HUES64 (cell line): ENCODE measurements at regions not wholly inside any gene's neighbourhood (a gene's known extent, or its start where the extent isn't known, plus 50 kb on each side); places are given as distances from the start of the nearest gene placed in this dataset.

Experiments used
- H3K27ac ChIP-seq: 2 replicates; pipeline ENCODE4 v1.7.0; 2013; ENCODE audit warnings: low read depth, low read length, inconsistent platforms
- H3K27me3 ChIP-seq: 2 replicates; pipeline ENCODE4 v1.6.1; 2013; ENCODE audit warnings: mild to moderate bottlenecking, low read length; ENCODE audit not compliant: insufficient read depth
- H3K36me3 ChIP-seq: 2 replicates; pipeline ENCODE4 v1.6.1; 2013; ENCODE audit warnings: mild to moderate bottlenecking, low read length; ENCODE audit not compliant: insufficient read depth
- H3K4me1 ChIP-seq: 2 replicates; pipeline ENCODE4 v1.6.1; 2013; ENCODE audit warnings: mild to moderate bottlenecking, low read length, moderate library complexity; ENCODE audit not compliant: insufficient read depth
- H3K4me3 ChIP-seq: 2 replicates; pipeline ENCODE4 v1.5.1; 2013; ENCODE audit warnings: mild to moderate bottlenecking, low read length, moderate library complexity
- H3K9ac ChIP-seq: 2 replicates; pipeline ENCODE4 v1.6.1; 2013; ENCODE audit warnings: mild to moderate bottlenecking, low read depth, low read length
- H3K9me3 ChIP-seq: 2 replicates; pipeline ENCODE4 v1.6.1; 2013; ENCODE audit warnings: low read depth, low read length; ENCODE audit not compliant: insufficient read depth
- WGBS: fragments of 150-250, 120-280 bp; methylation state at CpG from one replicate; pipeline ENCODE4 v1.1.7; 2013; ENCODE audit warnings: missing lambda C conversion rate; 5-methylcytosine and 5-hydroxymethylcytosine counted together

DNA sequence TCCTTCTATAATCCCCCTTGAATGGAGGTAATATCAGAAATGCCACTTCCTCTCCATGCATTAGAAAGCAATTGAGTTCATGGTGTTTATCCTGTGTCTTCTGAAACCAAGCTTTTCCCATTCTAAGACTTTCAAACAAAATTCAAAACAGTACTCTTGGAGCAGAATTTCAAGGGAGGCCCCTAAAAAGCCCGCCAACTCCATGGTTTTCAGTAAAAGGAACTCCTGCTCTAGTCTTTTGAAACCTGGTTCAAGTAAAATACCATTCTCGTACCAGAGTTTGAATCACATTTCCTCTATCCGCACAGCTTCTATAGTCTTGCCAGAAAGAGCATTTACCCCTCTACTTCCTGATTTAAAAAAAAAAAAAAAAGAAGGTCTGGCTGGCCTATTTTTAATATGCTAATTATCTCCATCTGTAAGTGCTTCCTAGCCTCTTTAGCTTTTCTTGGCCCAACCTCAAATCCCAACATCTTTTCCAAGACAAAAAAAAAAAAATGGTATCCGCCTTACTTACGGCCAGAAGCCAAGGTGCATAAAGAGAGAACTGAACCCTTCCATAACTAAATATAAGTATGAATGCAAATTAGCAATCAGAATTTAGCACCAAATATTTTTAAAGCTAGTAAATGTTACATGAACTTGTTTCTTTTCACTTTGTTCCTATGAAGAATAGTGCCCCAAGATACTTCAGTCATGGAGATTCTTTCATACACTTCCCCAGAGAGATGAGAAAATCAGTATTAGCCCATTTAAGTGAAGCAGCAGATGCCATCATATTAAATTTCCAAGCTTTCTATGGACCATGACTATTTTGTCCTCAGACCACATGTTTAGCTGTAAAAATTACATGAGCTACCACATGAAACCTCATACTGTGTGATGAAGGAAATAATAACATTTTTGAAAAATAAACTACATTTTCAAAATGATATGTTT lies 199.9 kb upstream of the FAM3C start:
- H3K36me3 ChIP-seq: no peaks in the 10 kb centered on the region
- no peak overlapping the region for H3K4me3 ChIP-seq

GRCh38 chr7:121591926-121592325 lies 195.8 kb upstream of the FAM3C start:
- 97% methylated on average over 3 of the region's 3 CpGs for WGBS
- Histone ChIP-seq H3K9ac (no peak overlapping the region), H3K4me3 (no peak overlapping the region), H3K9me3 (peaks cover 5% of the 10 kb centered on the region; the same call in 1 of the 2 replicates), H3K4me1 (no peaks in the 10 kb centered on the region), H3K36me3 (no peaks in the 10 kb centered on the region), H3K27ac (no peak overlapping the region), H3K27me3 (no peaks in the 10 kb centered on the region)

More for the DNA sequence above, 199.9 kb upstream of the FAM3C start:
- no peaks in the 10 kb centered on the region for H3K4me1 ChIP-seq
- peaks cover 9% of the 10 kb centered on the region for H3K9me3 ChIP-seq
- H3K27me3 ChIP-seq: no peaks in the 10 kb centered on the region
- no peak overlapping the region for H3K27ac ChIP-seq
- WGBS: 94% methylated on average over 4 of the region's 5 CpGs
- H3K9ac ChIP-seq: no peak overlapping the region

DNA sequence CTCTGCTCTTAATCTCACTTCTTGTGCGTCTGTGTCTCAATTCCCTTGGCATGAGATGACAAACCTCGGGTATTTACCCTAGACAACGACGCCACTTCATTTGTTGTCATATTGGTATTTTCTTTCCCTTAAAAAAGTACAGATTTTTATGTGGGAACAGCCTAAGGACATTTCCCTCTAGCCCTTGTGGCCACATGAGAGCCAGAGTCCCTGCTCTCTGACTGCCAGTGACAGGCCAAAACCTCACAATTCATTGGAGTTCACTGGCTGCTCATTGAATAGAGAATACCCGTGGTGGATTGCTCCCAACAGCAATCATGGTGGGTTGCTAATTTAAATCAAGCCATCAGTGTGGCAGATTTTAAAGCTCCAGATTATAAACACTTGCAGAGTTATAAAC lies 191.3 kb upstream of the FAM3C start:
- 94% methylated on average over 5 of the region's 5 CpGs for WGBS
- no peak overlapping the region for H3K4me3 ChIP-seq

DNA sequence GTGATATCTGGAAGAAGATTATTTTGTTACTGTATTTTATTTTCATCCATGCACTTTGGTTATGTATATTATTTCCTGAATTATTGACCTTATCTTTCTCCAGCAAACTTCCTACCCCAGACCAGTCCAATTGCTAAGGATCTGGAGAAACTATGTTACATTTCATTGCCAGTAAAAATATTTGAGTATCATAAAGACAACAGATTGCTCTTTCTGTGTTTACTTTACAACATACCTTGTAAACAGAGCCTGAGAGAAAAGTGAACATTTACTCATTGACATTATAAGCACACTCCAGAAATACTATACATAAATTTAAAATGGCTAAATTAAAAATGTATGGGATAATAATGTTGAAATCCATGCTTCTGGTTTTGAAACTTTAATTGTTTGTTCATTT lies 186.2 kb upstream of the FAM3C start:
- Histone ChIP-seq H3K9ac (no peak overlapping the region), H3K27me3 (no peaks in the 10 kb centered on the region), H3K27ac (no peak overlapping the region), H3K4me1 (no peaks in the 10 kb centered on the region), H3K36me3 (no peaks in the 10 kb centered on the region), H3K4me3 (no peak overlapping the region), H3K9me3 (no peaks in the 10 kb centered on the region)

More for the DNA sequence above, 191.3 kb upstream of the FAM3C start:
- peaks cover 5% of the 10 kb centered on the region; the same call in 1 of the 2 replicates for H3K9me3 ChIP-seq
- no peak overlapping the region for H3K9ac ChIP-seq
- H3K27ac ChIP-seq: no peak overlapping the region
- no peaks in the 10 kb centered on the region for H3K36me3 ChIP-seq
- no peaks in the 10 kb centered on the region for H3K4me1 ChIP-seq
- H3K27me3 ChIP-seq: no peaks in the 10 kb centered on the region

DNA sequence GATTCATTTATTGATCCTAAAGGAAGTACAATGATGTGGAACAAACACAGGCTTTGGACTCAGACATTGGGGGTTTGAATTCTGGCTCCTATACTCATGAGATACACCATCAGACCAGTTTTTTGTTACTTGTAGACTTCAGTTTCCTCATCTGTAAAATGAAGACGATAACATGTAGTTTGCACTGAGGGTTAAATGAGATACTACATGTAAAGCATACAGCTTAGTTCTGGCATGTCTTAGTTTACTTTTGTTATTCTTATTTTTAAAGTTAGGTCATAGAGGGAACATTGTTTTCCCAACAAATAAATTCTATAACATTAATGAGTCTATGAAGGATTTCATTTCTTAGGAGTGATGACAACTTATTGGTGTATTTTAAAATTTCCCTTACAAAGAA lies 183.5 kb upstream of the FAM3C start:
- no peaks in the 10 kb centered on the region for H3K36me3 ChIP-seq
- H3K9ac ChIP-seq: no peak overlapping the region
- H3K4me3 ChIP-seq: no peak overlapping the region
- H3K4me1 ChIP-seq: 0 out of 2 replicates have a peak, but pooled peaks cover 5% of the 10 kb centered on the region
- H3K27me3 ChIP-seq: no peaks in the 10 kb centered on the region
- H3K27ac ChIP-seq: no peak overlapping the region
- H3K9me3 ChIP-seq: no peaks in the 10 kb centered on the region
- WGBS: 100% methylated on average over 1 of the region's 1 CpG

GRCh38 chr7:121578669-121579068 lies 182.6 kb upstream of the FAM3C start:
- no peak overlapping the region for H3K4me3 ChIP-seq
- H3K27ac ChIP-seq: no peak overlapping the region
- H3K27me3 ChIP-seq: no peaks in the 10 kb centered on the region
- no peaks in the 10 kb centered on the region for H3K36me3 ChIP-seq
- H3K9ac ChIP-seq: no peak overlapping the region
- no peaks in the 10 kb centered on the region for H3K9me3 ChIP-seq
- H3K4me1 ChIP-seq: 0 out of 2 replicates have a peak, but pooled peaks cover 5% of the 10 kb centered on the region
- 97% methylated on average over 3 of the region's 3 CpGs for WGBS

GRCh38 chr7:121576148-121576917 lies 180.2 kb upstream of the FAM3C start:
- Histone ChIP-seq H3K36me3 (no peaks in the 10 kb centered on the region), H3K4me1 (0 out of 2 replicates have a peak, but pooled peaks cover 5% of the 10 kb centered on the region), H3K9ac (no peak overlapping the region), H3K27ac (no peak overlapping the region), H3K9me3 (no peaks in the 10 kb centered on the region), H3K27me3 (no peaks in the 10 kb centered on the region), H3K4me3 (no peak overlapping the region)
- WGBS: 80% methylated on average over 6 of the region's 6 CpGs

- Histone ChIP-seq H3K9ac (no peak overlapping the region), H3K4me3 (no peak overlapping the region), H3K4me1 (0 out of 2 replicates have a peak, but pooled peaks cover 5% of the 10 kb centered on the region), H3K9me3 (no peaks in the 10 kb centered on the region), H3K27me3 (no peaks in the 10 kb centered on the region), H3K27ac (no peak overlapping the region), H3K36me3 (no peaks in the 10 kb centered on the region)
- 100% methylated on average over 1 of the region's 1 CpG for WGBS
Measured at GRCh38 chr7:121575194-121575765, 179.2 kb upstream of the FAM3C start.

DNA sequence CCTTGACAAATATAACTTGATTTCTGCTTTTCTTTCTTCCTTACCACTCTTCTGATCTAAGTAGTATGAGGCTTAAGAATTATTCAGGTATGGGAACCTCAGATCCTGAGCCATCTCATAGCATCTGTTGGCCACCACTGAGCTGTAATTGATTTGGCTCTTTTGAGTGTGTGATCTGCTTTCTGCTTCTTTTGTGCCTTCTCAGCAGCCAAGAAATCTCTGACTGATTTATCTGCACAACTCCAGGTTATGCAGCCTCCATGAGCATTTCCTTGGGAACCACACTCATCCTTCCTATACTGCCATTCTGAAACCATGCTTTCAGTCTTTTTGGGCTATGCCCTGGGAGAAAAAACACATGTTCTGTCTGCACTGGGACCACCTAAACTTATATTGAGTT lies 178.0 kb upstream of the FAM3C start:
- Histone ChIP-seq H3K36me3 (no peaks in the 10 kb centered on the region), H3K9me3 (peaks cover 9% of the 10 kb centered on the region; the same call in 1 of the 2 replicates), H3K4me1 (0 out of 2 replicates have a peak, but pooled peaks cover 5% of the 10 kb centered on the region), H3K27me3 (no peaks in the 10 kb centered on the region), H3K9ac (no peak overlapping the region), H3K27ac (no peak overlapping the region), H3K4me3 (no peak overlapping the region)

- H3K4me3 ChIP-seq: no peak overlapping the region
- no peak overlapping the region for H3K9ac ChIP-seq
- no peaks in the 10 kb centered on the region for H3K36me3 ChIP-seq
- no peak overlapping the region for H3K27ac ChIP-seq
- 95% methylated on average over 7 of the region's 7 CpGs for WGBS
- no peaks in the 10 kb centered on the region for H3K27me3 ChIP-seq
- H3K9me3 ChIP-seq: peaks cover 9% of the 10 kb centered on the region; the same call in 1 of the 2 replicates
- 0 out of 2 replicates have a peak, but pooled peaks cover 5% of the 10 kb centered on the region for H3K4me1 ChIP-seq
Measured at GRCh38 chr7:121572615-121573014, 176.5 kb upstream of the FAM3C start.

DNA sequence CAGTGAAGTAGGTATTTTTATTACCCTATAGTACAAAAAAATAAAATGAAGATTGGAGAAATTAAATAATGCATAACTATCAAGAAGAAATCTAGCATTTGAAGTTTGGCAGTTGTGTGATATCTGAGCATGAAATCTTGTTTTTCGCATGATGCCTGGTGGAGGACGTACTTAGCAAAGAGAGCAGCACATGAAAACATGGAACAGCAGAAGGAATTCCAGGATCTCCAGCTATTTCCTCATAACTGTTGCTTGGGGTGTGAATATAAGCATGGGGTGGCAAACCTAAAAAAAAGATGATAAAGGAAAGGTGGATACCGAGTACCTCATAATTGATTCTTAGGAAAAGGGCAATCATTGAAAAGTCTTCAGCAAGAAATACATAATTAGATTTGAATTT lies 174.3 kb upstream of the FAM3C start:
- H3K4me1 ChIP-seq: no peaks in the 10 kb centered on the region
- H3K27me3 ChIP-seq: no peaks in the 10 kb centered on the region
- no peak overlapping the region for H3K4me3 ChIP-seq
- WGBS: 95% methylated on average over 3 of the region's 3 CpGs
- H3K9ac ChIP-seq: no peak overlapping the region
- no peaks in the 10 kb centered on the region for H3K36me3 ChIP-seq
- H3K27ac ChIP-seq: no peak overlapping the region
- peaks cover 9% of the 10 kb centered on the region; the same call in 1 of the 2 replicates for H3K9me3 ChIP-seq
